BLaER1 treated with 17β-estradiol and CSF1 and Interleukin-3, amounts not matched to agents 10 nM and 100 nM (cell line): ENCODE measurements at regions not wholly inside any gene's neighbourhood (a gene's known extent, or its start where the extent isn't known, plus 50 kb on each side); places are given as distances from the start of the nearest gene placed in this dataset.
"Not testable (repeated sequence)": the region's sequence is repeated elsewhere in the genome, so short reads cannot be mapped to it uniquely, and the experiment has no call there.

Source experiments
- H3K27ac ChIP-seq, 11 experiments: shearing (Covaris generic); formaldehyde crosslinking; 2 replicates each; pipeline ENCODE4 v1.8.1; 2022
- H3K27me3 ChIP-seq, 11 experiments: shearing (Covaris generic); formaldehyde crosslinking; 2 replicates each; pipeline ENCODE4 v1.8.1; 2022
- H3K36me3 ChIP-seq, 11 experiments: shearing (Covaris generic); formaldehyde crosslinking; 2 replicates each; pipeline ENCODE4 v1.8.1; 2022
- H3K4me1 ChIP-seq, 10 experiments: shearing (Covaris generic); formaldehyde crosslinking; 2 replicates each; pipeline ENCODE4 v1.8.1; 2022
- H3K4me2 ChIP-seq, 11 experiments: shearing (Covaris generic); formaldehyde crosslinking; 2 replicates each; pipeline ENCODE4 v1.8.1; 2022
- H3K4me3 ChIP-seq, 10 experiments: shearing (Covaris generic); formaldehyde crosslinking; 2 replicates each; pipeline ENCODE4 v1.8.1; 2022
- H3K9ac ChIP-seq, 11 experiments: shearing (Covaris generic); formaldehyde crosslinking; 2 replicates each; pipeline ENCODE4 v1.8.1; 2022
- H3K9me3 ChIP-seq, 11 experiments: shearing (Covaris generic); formaldehyde crosslinking; replicated peaks in 1 of 11; 2 replicates each; pipeline ENCODE4 v1.8.1; 2022
- H4K20me1 ChIP-seq, 11 experiments: shearing (Covaris generic); formaldehyde crosslinking; 2 replicates each; pipeline ENCODE4 v1.8.1; 2022
- Cebpa-rat ChIP-seq, 11 experiments: shearing (Covaris generic); IDR thresholded peaks; 2 replicates each; pipeline ENCODE4 v1.8.1; 2022

- no peaks in the 10 kb centered on the region; a peak in 2 of 22 replicates for H4K20me1 ChIP-seq
- no peak overlapping the region for H3K27ac ChIP-seq
- peaks cover 0 to 24% (median 0%) of the 10 kb centered on the region in 11 experiments; a peak in 9 of 22 replicates for H3K9me3 ChIP-seq
- H3K27me3 ChIP-seq, result no peaks in the 10 kb centered on the region
- no peaks in the 10 kb centered on the region for H3K36me3 ChIP-seq
- H3K4me1 ChIP-seq, result no peaks in the 10 kb centered on the region
- no peak overlapping the region for H3K9ac ChIP-seq
- no peak overlapping the region for H3K4me2 ChIP-seq
- TF ChIP-seq Cebpa-rat (IDR thresholded peaks at IDR 0.05), result no peak
- no peak overlapping the region for H3K4me3 ChIP-seq
These were observed 236.4 kb upstream of the ZFP64 start for GRCh38 chr20:52427960-52428359.

GRCh38 chr20:52426856-52427255 lies 235.3 kb upstream of the ZFP64 start:
- H4K20me1 ChIP-seq, result no peaks in the 10 kb centered on the region; a peak in 2 of 22 replicates
- H3K36me3 ChIP-seq, result no peaks in the 10 kb centered on the region
- H3K27ac ChIP-seq, result no peak overlapping the region
- H3K27me3 ChIP-seq, result no peaks in the 10 kb centered on the region
- TF ChIP-seq Cebpa-rat (IDR thresholded peaks at IDR 0.05), result no peak
- H3K4me2 ChIP-seq, result no peak overlapping the region
- no peaks in the 10 kb centered on the region for H3K4me1 ChIP-seq
- H3K9me3 ChIP-seq, result peaks cover 0 to 24% (median 0%) of the 10 kb centered on the region in 11 experiments; a peak in 9 of 22 replicates
- H3K4me3 ChIP-seq, result no peak overlapping the region
- H3K9ac ChIP-seq, result no peak overlapping the region

GRCh38 chr20:52425701-52426100 lies 234.1 kb upstream of the ZFP64 start:
- Histone ChIP-seq H3K9me3 (peaks cover 0 to 12% (median 0%) of the 10 kb centered on the region in 11 experiments; a peak in 7 of 22 replicates), H3K36me3 (no peaks in the 10 kb centered on the region), H4K20me1 (no peaks in the 10 kb centered on the region; a peak in 2 of 22 replicates), H3K4me2 (no peak overlapping the region), H3K9ac (no peak overlapping the region), H3K27ac (no peak overlapping the region), H3K27me3 (no peaks in the 10 kb centered on the region), H3K4me3 (no peak overlapping the region), H3K4me1 (no peaks in the 10 kb centered on the region)
- no peak for TF ChIP-seq Cebpa-rat (IDR thresholded peaks at IDR 0.05)

- Histone ChIP-seq H4K20me1 (no peaks in the 10 kb centered on the region; a peak in 2 of 22 replicates), H3K4me3 (no peak overlapping the region), H3K9me3 (peaks cover 0 to 8% (median 0%) of the 10 kb centered on the region in 11 experiments; a peak in 6 of 22 replicates), H3K27me3 (no peaks in the 10 kb centered on the region), H3K4me1 (no peaks in the 10 kb centered on the region), H3K36me3 (no peaks in the 10 kb centered on the region), H3K27ac (no peak overlapping the region), H3K9ac (no peak overlapping the region), H3K4me2 (no peak overlapping the region)
- TF ChIP-seq Cebpa-rat (IDR thresholded peaks at IDR 0.05), result no peak
These were observed 233.7 kb upstream of the ZFP64 start for GRCh38 chr20:52425253-52425652.

- not testable (repeated sequence) for H3K4me2 ChIP-seq, H3K27ac ChIP-seq, H3K9me3 ChIP-seq, H3K36me3 ChIP-seq, H3K4me1 ChIP-seq, H3K27me3 ChIP-seq, H3K9ac ChIP-seq, H3K4me3 ChIP-seq, H4K20me1 ChIP-seq
These were observed 232.9 kb upstream of the ZFP64 start for GRCh38 chr20:52424357-52424942.

- not testable (repeated sequence) for H3K9ac ChIP-seq, H3K27ac ChIP-seq, H3K4me3 ChIP-seq, H3K4me1 ChIP-seq, H4K20me1 ChIP-seq, H3K27me3 ChIP-seq, H3K4me2 ChIP-seq, H3K36me3 ChIP-seq
- peaks cover 0 to 15% (median 0%) of the 10 kb centered on the region in 11 experiments; a peak in 7 of 22 replicates for H3K9me3 ChIP-seq
These were observed 232.1 kb upstream of the ZFP64 start for GRCh38 chr20:52423536-52424140.

- H3K9ac ChIP-seq, result no peak overlapping the region
These were observed 231.2 kb upstream of the ZFP64 start for GRCh38 chr20:52422574-52423336.

GRCh38 chr20:52420805-52421204 lies 229.2 kb upstream of the ZFP64 start:
- no peak for TF ChIP-seq Cebpa-rat (IDR thresholded peaks at IDR 0.05)
- H3K27ac ChIP-seq, result no peak overlapping the region
- no peak overlapping the region for H3K4me2 ChIP-seq

More at GRCh38 chr20:52422574-52423336, 231.2 kb upstream of the ZFP64 start:
- Histone ChIP-seq H4K20me1 (no peaks in the 10 kb centered on the region; a peak in 2 of 22 replicates), H3K4me2 (no peak overlapping the region), H3K4me3 (no peak overlapping the region), H3K36me3 (no peaks in the 10 kb centered on the region), H3K4me1 (no peaks in the 10 kb centered on the region), H3K9me3 (peaks cover 0 to 15% (median 0%) of the 10 kb centered on the region in 11 experiments; a peak in 7 of 22 replicates), H3K27ac (no peak overlapping the region), H3K27me3 (no peaks in the 10 kb centered on the region)
- TF ChIP-seq Cebpa-rat (IDR thresholded peaks at IDR 0.05), result no peak

GRCh38 chr20:52419205-52419604 lies 227.6 kb upstream of the ZFP64 start:
- Histone ChIP-seq H3K27ac (no peak overlapping the region), H3K9ac (no peak overlapping the region), H3K4me2 (no peak overlapping the region), H3K4me3 (no peak overlapping the region), H3K27me3 (no peaks in the 10 kb centered on the region), H3K36me3 (no peaks in the 10 kb centered on the region), H4K20me1 (no peaks in the 10 kb centered on the region; a peak in 1 of 22 replicates), H3K9me3 (peaks cover 0 to 15% (median 0%) of the 10 kb centered on the region in 11 experiments; a peak in 7 of 22 replicates), H3K4me1 (no peaks in the 10 kb centered on the region)
- no peak for TF ChIP-seq Cebpa-rat (IDR thresholded peaks at IDR 0.05)

More at GRCh38 chr20:52420805-52421204, 229.2 kb upstream of the ZFP64 start:
- H4K20me1 ChIP-seq, result no peaks in the 10 kb centered on the region; a peak in 2 of 22 replicates
- peaks cover 0 to 15% (median 0%) of the 10 kb centered on the region in 11 experiments; a peak in 7 of 22 replicates for H3K9me3 ChIP-seq
- H3K36me3 ChIP-seq, result no peaks in the 10 kb centered on the region
- no peaks in the 10 kb centered on the region for H3K4me1 ChIP-seq
- no peaks in the 10 kb centered on the region for H3K27me3 ChIP-seq
- H3K9ac ChIP-seq, result no peak overlapping the region
- H3K4me3 ChIP-seq, result no peak overlapping the region
